SK-N-SH (cell line): ENCODE measurements at regions not wholly inside any gene's neighbourhood (a gene's known extent, or its start where the extent isn't known, plus 50 kb on each side); places are given as distances from the start of the nearest gene placed in this dataset.

ENCODE experiments used
- CTCF ChIA-PET: fragments of 300-600, 350-600 bp; formaldehyde crosslinking; extraction: SDS; loops from one replicate; lab custom pipeline; 2021; lab: Yijun Ruan, JAX
- POLR2A ChIA-PET: fragments of 350-600 bp; sonication (Branson Sonifier 250); formaldehyde crosslinking; extraction: SDS; loops from one replicate; lab custom pipeline; 2020; ENCODE audit warnings: antibody characterized with exemption, inconsistent platforms; lab: Yijun Ruan, JAX
- DNase-seq: peaks from one replicate; pipeline ENCODE4 v3.0.0; 2012
- H2AFZ ChIP-seq: fragments of 200-600 bp; sonication (generic); 2 replicates; pipeline ENCODE4 v1.8.1; 2016; ENCODE audit warnings: antibody characterized with exemption, mild to moderate bottlenecking, low read depth
- H3F3A ChIP-seq: fragments of 200-600 bp; sonication (generic); replicated peaks from 2 replicates; pipeline ENCODE3; 2016; ENCODE audit warnings: antibody characterized with exemption, mild to moderate bottlenecking; ENCODE audit not compliant: insufficient read depth
- H3K27ac ChIP-seq, 2 experiments: fragments of 200-500 bp in 1 of 2; fragments of 200-600 bp in 1 of 2; sonication (Bioruptor generic) in 1 of 2; sonication (generic), shearing (Covaris generic) in 1 of 2; 2 replicates each; pipeline versions ENCODE4 v1.5.1 to v1.6.1; 2014 to 2016; ENCODE audit warnings: low read depth in 2 of 2, inconsistent platforms in 1 of 2, low read length in 1 of 2, mild to moderate bottlenecking in 1 of 2, mixed read lengths in 1 of 2
- H3K27me3 ChIP-seq: fragments of 200-600 bp; sonication (generic), shearing (Covaris generic); 2 replicates; pipeline ENCODE4 v1.6.1; 2016; ENCODE audit warnings: mixed run types; ENCODE audit not compliant: insufficient read depth
- H3K36me3 ChIP-seq, 2 experiments: fragments of 200-500 bp in 1 of 2; fragments of 200-600 bp in 1 of 2; sonication (Bioruptor generic) in 1 of 2; sonication (generic) in 1 of 2; replicated peaks in 1 of 2; 2 replicates each; pipeline versions ENCODE3 to v1.5.1; 2014 to 2016; ENCODE audit warnings: low read length in 1 of 2, mild to moderate bottlenecking in 1 of 2; ENCODE audit not compliant: insufficient read depth in 2 of 2, control insufficient read depth in 1 of 2
- H3K4me1 ChIP-seq, 2 experiments: fragments of 200-500 bp in 1 of 2; fragments of 200-600 bp in 1 of 2; sonication (Bioruptor generic) in 1 of 2; sonication (generic), shearing (Covaris generic) in 1 of 2; 2 replicates each; pipeline versions ENCODE4 v1.5.1 to v1.6.1; 2014 to 2016; ENCODE audit warnings: low read depth in 1 of 2, low read length in 1 of 2, mixed run types in 1 of 2; ENCODE audit not compliant: insufficient read depth in 2 of 2, control insufficient read depth in 1 of 2
- H3K4me2 ChIP-seq: fragments of 200-600 bp; sonication (generic), shearing (Covaris generic); 2 replicates; pipeline ENCODE4 v1.6.1; 2017; ENCODE audit warnings: mixed run types
- H3K4me3 ChIP-seq, 2 experiments: fragments of 200-500 bp in 1 of 2; fragments of 200-600 bp in 1 of 2; sonication (Bioruptor generic) in 1 of 2; sonication (generic), shearing (Covaris generic) in 1 of 2; 2 replicates each; pipeline versions ENCODE4 v1.5.1 to v1.8.1; 2014 to 2016; ENCODE audit warnings: low read depth in 2 of 2, inconsistent platforms in 1 of 2, low read length in 1 of 2, mild to moderate bottlenecking in 1 of 2, mixed read lengths in 1 of 2, moderate library complexity in 1 of 2
- H3K79me2 ChIP-seq: fragments of 200-600 bp; sonication (generic); 2 replicates; pipeline ENCODE4 v1.8.1; 2017; ENCODE audit warnings: mild to moderate bottlenecking; ENCODE audit not compliant: insufficient read depth
- H3K9ac ChIP-seq: fragments of 200-600 bp; sonication (generic); 2 replicates; pipeline ENCODE4 v1.6.1; 2017; ENCODE audit warnings: mixed run types
- H3K9me2 ChIP-seq: fragments of 200-600 bp; sonication (generic); 2 replicates; pipeline ENCODE4 v1.6.1; 2017; ENCODE audit warnings: mixed run types
- H3K9me3 ChIP-seq: fragments of 200-600 bp; sonication (generic); 2 replicates; pipeline ENCODE4 v1.6.1; 2017; ENCODE audit warnings: mixed run types, mild to moderate bottlenecking, moderate library complexity
- H4K20me1 ChIP-seq: fragments of 200-600 bp; sonication (generic); 2 replicates; pipeline ENCODE4 v1.6.1; 2017; ENCODE audit warnings: mild to moderate bottlenecking, mixed run types; ENCODE audit not compliant: insufficient read depth
- ELF1 ChIP-seq: IDR thresholded peaks from 2 replicates; pipeline ENCODE4 v1.4.0; 2012
- EZH2phosphoT487 ChIP-seq: fragments of 200-600 bp; sonication (generic); IDR thresholded peaks from 2 replicates; pipeline ENCODE4 v1.6.1; 2017; ENCODE audit warnings: low read depth, mixed run types, mild to moderate bottlenecking, antibody characterized with exemption, moderate library complexity, borderline replicate concordance
- FOSL2 ChIP-seq: IDR thresholded peaks from 2 replicates; pipeline ENCODE4 v1.4.0; 2012; ENCODE audit warnings: low read depth, mild to moderate bottlenecking, moderate library complexity, borderline replicate concordance
- FOXJ3 ChIP-seq: sonication (generic); formaldehyde crosslinking; IDR thresholded peaks from 2 replicates; pipeline ENCODE4 v1.5.1; 2020; ENCODE audit warnings: mild to moderate bottlenecking, missing genetic modification reagents
- FOXM1 ChIP-seq: IDR thresholded peaks from 2 replicates; pipeline ENCODE4 v1.4.0; 2012; ENCODE audit warnings: low read depth, mild to moderate bottlenecking
- GABPA ChIP-seq: IDR thresholded peaks from 2 replicates; pipeline ENCODE4 v1.4.0; 2012; ENCODE audit warnings: low read depth, mild to moderate bottlenecking
- IRF3 ChIP-seq: fragments of 150-350 bp; IDR thresholded peaks from 2 replicates; pipeline ENCODE4 v1.6.1; 2016; ENCODE audit warnings: mild to moderate bottlenecking, low read depth, low read length
- MEF2A ChIP-seq: IDR thresholded peaks from 2 replicates; pipeline ENCODE4 v1.4.0; 2012; ENCODE audit warnings: low read depth, borderline replicate concordance
- MXI1 ChIP-seq: IDR thresholded peaks from 2 replicates; pipeline ENCODE4 v1.6.1; 2012; ENCODE audit warnings: mild to moderate bottlenecking, low read depth, low read length, improper control_type of control experiment
- NRF1 ChIP-seq: IDR thresholded peaks from 2 replicates; pipeline ENCODE4 v1.6.1; 2012; ENCODE audit warnings: low read depth, mild to moderate bottlenecking, low read length
- PBX3 ChIP-seq: IDR thresholded peaks from 2 replicates; pipeline ENCODE4; 2012
- POLR2AphosphoS5 ChIP-seq: IDR thresholded peaks from 2 replicates; pipeline ENCODE4 v1.6.1; 2012; ENCODE audit warnings: low read depth, low read length
- RAD21 ChIP-seq: IDR thresholded peaks from 2 replicates; pipeline ENCODE4 v1.6.1; 2012; ENCODE audit warnings: mild to moderate bottlenecking, low read length
- REST ChIP-seq: IDR thresholded peaks from 2 replicates; pipeline ENCODE4 v1.6.1; 2012; ENCODE audit warnings: mild to moderate bottlenecking, low read depth, low read length, moderate library complexity
- RXRA ChIP-seq: IDR thresholded peaks from 2 replicates; pipeline ENCODE4 v1.4.0; 2012; ENCODE audit warnings: low read depth, mild to moderate bottlenecking, borderline replicate concordance
- SMC3 ChIP-seq: IDR thresholded peaks from 2 replicates; pipeline ENCODE4 v1.6.1; 2012; ENCODE audit warnings: low read depth, low read length, improper control_type of control experiment
- TEAD4 ChIP-seq: IDR thresholded peaks from 2 replicates; pipeline ENCODE4 v1.4.0; 2012; ENCODE audit warnings: mild to moderate bottlenecking, borderline replicate concordance; ENCODE audit not compliant: insufficient read depth
- USF1 ChIP-seq: IDR thresholded peaks from 2 replicates; pipeline ENCODE4 v1.4.0; 2012; ENCODE audit warnings: low read depth, borderline replicate concordance
- YY1 ChIP-seq: IDR thresholded peaks from 2 replicates; pipeline ENCODE4 v1.4.0; 2012; ENCODE audit warnings: low read depth, mild to moderate bottlenecking
- ZBTB33 ChIP-seq: IDR thresholded peaks from 2 replicates; pipeline ENCODE4 v1.4.0; 2012; ENCODE audit warnings: low read depth, borderline replicate concordance
- WGBS: methylation state at CpG from one replicate; pipeline ENCODE4 v1.1.6; 2017; ENCODE audit warnings: low lambda C conversion rate; 5-methylcytosine and 5-hydroxymethylcytosine counted together

GRCh38 chr10:83663918-83664317 is 475.4 kb upstream of the GHITM start:
- H3K27me3 ChIP-seq = no peaks in the 10 kb centered on the region
- DNase-seq = no peak
- H3K4me2 ChIP-seq = no peak overlapping the region
- H3F3A ChIP-seq = no peaks in the 10 kb centered on the region
- H3K27ac ChIP-seq = no peak overlapping the region
- no peak overlapping the region for H3K9ac ChIP-seq
- H3K36me3 ChIP-seq = no peaks in the 10 kb centered on the region
- H4K20me1 ChIP-seq = no peaks in the 10 kb centered on the region
- ChIA-PET CTCF (no interaction called here), POLR2A (no interaction called here)
- H3K9me3 ChIP-seq = no peaks in the 10 kb centered on the region
- H3K9me2 ChIP-seq = no peaks in the 10 kb centered on the region
- H3K4me1 ChIP-seq = no peaks in the 10 kb centered on the region
- TF ChIP-seq GABPA (no peak), FOSL2 (no peak), IRF3 (no peak), RXRA (no peak), FOXM1 (no peak), PBX3 (no peak), ZBTB33 (no peak), FOXJ3 (no peak), POLR2AphosphoS5 (no peak), USF1 (no peak)
- H2AFZ ChIP-seq = no peak overlapping the region
- no peaks in the 10 kb centered on the region for H3K79me2 ChIP-seq
- H3K4me3 ChIP-seq = no peak overlapping the region
- 62% methylated on average over 3 of the region's 3 CpGs for WGBS

- no peak for DNase-seq
- H2AFZ ChIP-seq = no peak overlapping the region
- no peak overlapping the region for H3K27ac ChIP-seq
- H3K9ac ChIP-seq = no peak overlapping the region
- no peaks in the 10 kb centered on the region for H3K79me2 ChIP-seq
- H3K4me3 ChIP-seq = no peak overlapping the region
- H3F3A ChIP-seq = no peaks in the 10 kb centered on the region
- no peaks in the 10 kb centered on the region for H3K9me2 ChIP-seq
- WGBS = 23% methylated on average over 3 of the region's 3 CpGs
- ChIA-PET POLR2A (no interaction called here), CTCF (no interaction called here)
- H3K27me3 ChIP-seq = no peaks in the 10 kb centered on the region
- H3K4me1 ChIP-seq = no peaks in the 10 kb centered on the region
- H3K4me2 ChIP-seq = no peak overlapping the region
- H4K20me1 ChIP-seq = no peaks in the 10 kb centered on the region
- no peaks in the 10 kb centered on the region for H3K36me3 ChIP-seq
- no peaks in the 10 kb centered on the region for H3K9me3 ChIP-seq
- TF ChIP-seq MEF2A (no peak), NRF1 (no peak), RXRA (no peak), USF1 (no peak), POLR2AphosphoS5 (no peak), TEAD4 (no peak), REST (no peak), MXI1 (no peak), EZH2phosphoT487 (no peak), RAD21 (no peak), YY1 (no peak), SMC3 (no peak), ELF1 (no peak)
These were observed 472.5 kb upstream of the GHITM start for GRCh38 chr10:83666762-83667161.
